ENCODE measurements at regions not wholly inside any gene's neighbourhood (a gene's known extent, or its start where the extent isn't known, plus 50 kb on each side); places are given as distances from the start of the nearest gene placed in this dataset.

DNA sequence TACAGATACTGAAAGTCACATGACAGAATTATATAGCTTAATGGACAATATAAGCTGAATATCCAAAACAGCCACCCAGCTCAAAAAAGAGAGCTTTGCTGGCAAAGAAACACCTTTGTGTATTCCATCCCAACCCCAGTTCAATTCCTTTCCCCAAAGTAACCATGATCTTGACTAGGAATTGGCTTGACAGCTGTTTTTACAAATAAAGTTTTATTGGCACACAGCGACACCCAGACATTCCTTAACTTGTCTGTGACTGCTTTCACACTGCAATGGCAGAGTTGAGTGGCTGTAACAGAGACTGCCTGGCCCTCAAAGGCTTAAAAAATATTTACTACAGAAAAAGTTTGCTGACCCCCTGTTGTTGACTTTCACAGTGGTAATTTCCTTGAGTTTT, 264.0 kb upstream of the TSHZ2 start:
- no peak for DNase-seq

GRCh38 chr20:52704553-52704952, 267.6 kb upstream of the TSHZ2 start:
- DNase-seq, result no peak

DNA sequence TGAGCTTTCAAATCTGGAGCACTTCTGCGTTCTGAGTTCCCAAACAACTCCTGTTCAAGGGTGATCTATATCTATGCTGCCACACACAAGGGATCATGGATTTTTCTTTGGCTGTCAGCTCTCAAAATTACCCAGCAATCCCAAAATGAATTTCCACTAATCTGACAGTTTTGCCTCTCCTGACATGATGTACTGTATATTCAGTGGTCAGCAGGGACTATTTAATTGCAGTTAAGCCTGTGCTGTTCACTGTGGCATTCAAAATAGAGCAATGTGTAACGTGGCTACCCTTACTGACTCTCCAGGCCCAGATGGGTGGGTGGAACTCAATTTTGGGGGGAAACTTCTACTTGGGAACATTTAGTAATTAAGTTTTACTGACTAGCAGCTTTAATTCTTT, 283.8 kb upstream of the TSHZ2 start:
- no peak for DNase-seq

- peak; percentile 23 for DNase-seq
These were observed 287.3 kb upstream of the TSHZ2 start for GRCh38 chr20:52684905-52685304.

DNA sequence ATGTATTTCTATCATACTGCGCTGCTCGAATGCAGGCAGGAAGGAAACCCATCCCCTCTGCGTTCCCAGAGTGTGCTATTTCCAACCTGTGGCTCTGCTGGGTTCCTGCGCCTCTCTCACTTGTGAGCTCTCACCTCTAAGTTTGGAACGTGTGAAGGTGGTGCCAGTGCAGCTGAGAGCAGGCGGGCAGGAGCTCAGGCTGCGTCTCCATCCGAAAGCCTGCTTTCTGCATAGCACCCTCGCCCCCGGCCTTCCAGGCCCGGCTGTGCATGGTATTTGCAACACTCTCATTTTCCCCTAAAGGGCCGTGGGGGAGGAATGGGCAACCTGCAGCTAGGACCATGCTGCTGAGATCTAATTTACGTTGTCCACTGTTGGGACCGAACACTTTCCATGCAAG, 288.0 kb upstream of the TSHZ2 start:
- no peak for DNase-seq

- DNase-seq, result no peak
These were observed 288.4 kb upstream of the TSHZ2 start for GRCh38 chr20:52683761-52684160.

- DNase-seq, result no peak
These were observed 289.9 kb upstream of the TSHZ2 start for GRCh38 chr20:52682237-52682636.

- no peak for DNase-seq
These were observed 290.9 kb upstream of the TSHZ2 start for GRCh38 chr20:52681288-52681687.

DNA sequence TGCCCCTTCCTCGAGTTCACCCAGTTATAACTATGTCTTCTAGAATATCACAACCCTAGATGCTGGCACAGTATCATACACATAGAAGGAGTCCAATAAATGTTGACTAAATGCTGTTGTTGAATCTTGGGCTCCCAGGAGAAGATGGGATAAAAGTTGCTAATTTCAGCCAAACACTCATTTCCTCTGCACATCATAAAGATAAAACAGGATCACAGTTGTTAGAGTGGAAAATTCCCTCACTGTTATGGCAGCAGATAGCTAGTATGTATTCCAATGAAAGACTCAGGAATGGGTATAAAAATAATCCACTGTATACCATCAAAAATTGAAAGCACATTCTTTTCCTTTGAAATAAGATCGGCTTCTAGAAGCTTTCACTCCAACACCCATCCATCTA, 294.9 kb upstream of the TSHZ2 start:
- DNase-seq, result no peak

GRCh38 chr20:52676283-52676995, 295.7 kb upstream of the TSHZ2 start:
- DNase-seq, result no peak

GRCh38 chr20:52675375-52675774, 296.8 kb upstream of the TSHZ2 start:
- no peak for DNase-seq

- no peak for DNase-seq
These were observed 303.5 kb upstream of the TSHZ2 start for GRCh38 chr20:52668626-52669025.

- no peak for DNase-seq
These were observed 304.8 kb upstream of the TSHZ2 start for GRCh38 chr20:52667358-52667757.

DNA sequence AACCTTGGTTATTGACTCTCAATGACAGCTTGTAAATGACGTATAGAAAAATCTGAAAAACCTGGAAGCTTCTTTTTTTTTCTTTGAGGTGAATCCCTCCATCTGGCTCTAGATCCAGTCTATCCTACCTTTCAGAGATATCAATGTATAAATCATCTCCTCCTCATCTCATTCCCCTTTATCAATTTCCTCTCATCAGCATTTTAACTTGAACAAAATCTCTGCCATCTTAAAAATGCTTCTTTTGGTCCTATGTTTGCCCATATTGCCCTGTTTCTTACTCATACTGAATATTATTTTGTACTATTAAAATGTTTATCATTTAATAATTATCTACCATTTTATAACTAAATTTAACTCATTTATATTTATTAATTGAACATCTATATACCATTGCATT, 306.7 kb upstream of the TSHZ2 start:
- no peak for DNase-seq

DNA sequence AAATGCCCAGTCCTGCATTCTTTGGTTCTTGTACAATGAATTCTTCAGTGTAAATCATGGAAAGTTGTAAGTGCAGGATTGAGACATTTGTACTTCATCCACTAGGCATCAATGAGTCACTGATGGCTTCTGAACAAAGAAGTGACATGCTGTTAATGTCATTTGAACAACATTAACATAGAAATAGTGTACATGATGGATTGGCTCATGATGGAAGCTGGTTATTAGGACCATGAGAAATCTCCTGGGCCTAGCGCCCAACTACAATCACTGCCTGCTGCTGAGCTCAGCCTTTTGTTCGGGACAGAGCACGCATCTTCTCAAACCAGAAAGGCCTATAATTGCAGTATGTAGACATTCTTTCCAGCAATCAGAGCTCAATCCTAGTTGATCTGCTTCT, 316.8 kb upstream of the TSHZ2 start:
- DNase-seq, result no peak

DNA sequence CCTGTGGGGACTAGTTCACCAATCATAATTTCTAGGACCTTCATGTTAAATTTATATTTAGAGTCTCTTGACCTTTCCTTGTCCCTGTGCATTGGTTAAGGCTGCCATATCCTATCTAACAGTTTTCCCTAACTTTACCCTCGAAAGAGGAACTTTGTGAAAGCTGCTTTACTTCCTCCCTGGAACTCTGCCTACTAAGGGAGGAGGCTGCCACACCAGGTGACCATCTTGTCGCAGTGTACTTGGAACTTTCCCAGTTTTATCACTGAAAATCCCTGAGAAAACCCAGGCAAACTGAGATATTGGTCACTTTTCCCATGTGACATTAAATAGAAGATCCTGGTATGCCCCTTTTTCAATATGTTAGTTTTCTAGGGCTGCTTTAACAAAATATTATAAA, 317.6 kb upstream of the TSHZ2 start:
- no peak for DNase-seq

GRCh38 chr20:52652271-52652670, 319.9 kb upstream of the TSHZ2 start:
- DNase-seq, result no peak

DNA sequence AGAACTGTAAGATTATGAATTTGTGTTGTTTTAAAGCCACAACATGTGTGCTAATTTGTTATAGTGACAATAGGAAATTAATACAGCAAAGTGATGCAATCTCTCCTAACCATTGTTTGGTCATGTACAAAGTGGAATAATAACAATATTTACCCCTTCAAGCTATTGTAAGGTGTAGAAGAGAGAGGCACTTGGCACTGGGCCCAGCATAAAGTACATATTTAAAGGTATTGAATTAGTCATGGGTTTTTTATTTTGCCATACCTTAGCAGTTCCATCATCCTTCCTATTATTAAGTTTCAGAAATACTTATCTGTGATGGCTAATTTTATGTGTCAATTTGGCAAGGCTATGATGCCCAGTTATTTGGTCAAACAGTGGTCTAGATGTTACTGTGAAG, 322.4 kb upstream of the TSHZ2 start:
- no peak for DNase-seq

DNA sequence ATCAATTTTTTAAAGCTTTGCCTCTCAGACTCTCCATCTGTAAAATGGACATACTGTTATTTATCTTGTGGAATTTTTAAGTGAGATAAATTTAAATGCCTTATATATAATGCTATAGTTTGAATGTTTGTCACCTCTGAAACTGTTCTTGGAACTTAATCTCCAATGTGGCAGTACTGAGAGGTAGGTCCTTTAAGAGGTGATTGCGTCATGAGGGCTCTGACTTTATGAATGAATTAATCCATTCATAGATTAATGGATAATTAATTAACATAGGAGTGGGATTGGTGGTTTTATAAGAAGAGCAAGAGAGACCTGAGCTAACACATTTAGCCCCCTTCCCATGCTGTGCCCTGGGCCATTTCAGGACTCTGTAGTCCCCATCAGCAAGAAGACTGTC, 326.3 kb upstream of the TSHZ2 start:
- DNase-seq, result no peak

DNA sequence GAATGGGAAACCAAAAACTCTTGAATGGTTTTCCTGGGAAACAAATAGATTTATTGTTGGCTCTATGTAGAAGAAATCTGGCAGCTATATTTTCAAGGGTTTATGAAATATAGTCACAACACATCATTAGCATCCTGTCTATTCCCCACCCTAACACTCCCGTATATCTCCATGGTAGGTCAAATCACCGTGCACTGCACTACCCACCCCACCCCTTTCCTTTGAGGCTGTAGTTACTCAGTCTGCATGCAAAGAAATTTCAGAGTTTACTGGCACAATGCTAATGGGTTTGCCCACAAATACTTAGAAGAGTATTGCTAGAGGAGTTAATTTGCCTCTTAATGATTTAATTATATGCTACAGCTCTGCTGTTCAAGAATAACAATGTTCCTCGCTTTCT, 329.1 kb upstream of the TSHZ2 start:
- no peak for DNase-seq

DNA sequence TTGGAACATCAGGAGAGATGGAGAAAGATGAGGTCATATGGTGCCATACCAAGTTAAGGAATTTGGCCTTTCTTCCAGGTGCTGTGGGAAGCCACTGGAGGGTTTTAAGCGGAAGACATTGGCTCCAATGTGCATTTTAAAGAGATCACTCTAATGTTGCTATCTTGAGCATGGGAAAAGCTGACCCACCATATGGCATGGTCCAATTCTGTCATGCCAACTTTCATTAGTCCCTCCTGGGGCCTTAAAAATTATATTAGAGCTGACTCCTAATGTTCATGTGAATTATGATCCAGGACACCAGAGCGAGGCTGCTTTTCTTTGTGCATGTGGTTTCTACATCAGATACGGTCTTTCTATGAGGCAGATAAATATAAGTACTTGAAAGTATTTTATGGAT, 335.0 kb upstream of the TSHZ2 start:
- no peak for DNase-seq

DNA sequence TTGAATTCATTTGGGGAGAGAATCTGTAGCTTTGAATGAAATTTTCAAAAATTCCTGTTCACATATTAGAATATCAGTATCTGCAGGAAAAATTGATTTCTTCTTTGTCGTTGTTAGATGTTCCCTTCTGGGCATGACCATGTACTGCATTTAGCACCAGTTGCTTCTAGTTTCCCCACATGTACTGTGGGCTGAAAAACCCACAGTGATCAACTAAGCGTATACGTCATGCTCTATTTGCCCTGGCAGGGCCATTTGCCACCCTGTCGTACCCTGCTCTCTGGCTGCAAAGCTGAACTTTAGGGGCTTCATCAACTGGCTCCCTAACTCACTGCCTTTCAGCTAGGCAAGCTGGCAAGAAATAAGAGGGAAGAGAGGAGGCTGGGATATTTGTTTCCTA, 340.7 kb upstream of the TSHZ2 start:
- DNase-seq, result no peak

- no peak for DNase-seq
These were observed 342.0 kb upstream of the TSHZ2 start for GRCh38 chr20:52630138-52630537.

DNA sequence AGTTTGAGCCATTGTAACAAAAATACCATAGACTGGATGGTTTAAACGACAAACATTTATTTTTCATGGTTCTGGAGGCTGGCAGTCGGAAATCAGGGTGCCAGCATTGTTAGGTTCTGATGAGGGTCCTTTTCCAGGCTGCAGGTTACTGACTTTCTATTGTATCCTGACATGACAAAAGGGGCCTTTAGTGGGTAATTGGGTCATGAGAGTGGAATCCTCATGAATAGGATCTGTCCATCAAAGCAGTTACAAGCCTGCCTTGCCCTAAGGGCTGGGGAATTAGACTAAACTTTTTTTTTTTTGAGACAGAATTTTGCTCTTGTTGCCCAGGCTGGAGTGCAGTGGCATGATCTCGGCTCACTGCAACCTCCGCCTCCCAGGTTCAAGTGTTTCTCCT, 347.9 kb upstream of the TSHZ2 start:
- no peak for DNase-seq

DNA sequence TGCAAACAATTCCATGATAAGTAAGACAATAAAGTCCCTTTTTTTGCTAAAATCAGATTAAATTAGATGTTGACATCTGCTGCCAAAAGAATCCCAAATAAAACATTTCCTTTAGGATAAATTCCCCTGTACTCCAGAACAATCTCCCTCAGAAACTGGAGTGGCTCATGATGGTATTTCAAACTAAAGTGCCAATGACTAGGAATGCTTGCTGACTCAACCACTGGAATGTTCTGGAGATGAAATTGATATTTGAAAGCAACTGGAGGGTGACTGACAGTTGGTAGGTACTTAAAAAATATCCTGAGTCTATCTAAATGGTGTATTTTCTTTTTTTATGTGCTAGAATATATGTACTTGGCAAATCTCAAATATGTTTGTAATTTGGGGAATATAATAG, 350.1 kb upstream of the TSHZ2 start:
- peak; percentile 51 for DNase-seq

- no peak for DNase-seq
These were observed 350.8 kb upstream of the TSHZ2 start for GRCh38 chr20:52621401-52621800.

Data from fibroblast of upper back skin (primary cell).